GM06990 (cell line): ENCODE measurements at regions not wholly inside any gene's neighbourhood (a gene's known extent, or its start where the extent isn't known, plus 50 kb on each side); places are given as distances from the start of the nearest gene placed in this dataset.

Source experiments
- DNase-seq: peaks from one replicate; pipeline ENCODE4 v3.0.0-alpha.2; 2011; ENCODE audit not compliant: insufficient read length; ENCODE audit errors: extremely low read depth
- H3K27me3 ChIP-seq: replicated peaks from 2 replicates; pipeline ENCODE4 v1.6.0; 2011; ENCODE audit warnings: low read length; ENCODE audit not compliant: control insufficient read depth, insufficient read depth
- H3K36me3 ChIP-seq: 2 replicates; pipeline ENCODE4 v1.5.1; 2011; ENCODE audit warnings: low read length; ENCODE audit not compliant: control insufficient read depth, insufficient read depth
- H3K4me3 ChIP-seq: replicated peaks from 2 replicates; pipeline ENCODE4 v1.5.1; 2011; ENCODE audit warnings: low read depth, mild to moderate bottlenecking, control low read depth, low read length
- TF ChIP-seq, protein P1 (sequence below): IDR thresholded peaks from 2 replicates; pipeline ENCODE4 v1.5.1; 2011; ENCODE audit warnings: low read length, control low read depth, mild to moderate bottlenecking, inconsistent platforms; ENCODE audit not compliant: insufficient read depth, poor library complexity, severe bottlenecking

DNA sequence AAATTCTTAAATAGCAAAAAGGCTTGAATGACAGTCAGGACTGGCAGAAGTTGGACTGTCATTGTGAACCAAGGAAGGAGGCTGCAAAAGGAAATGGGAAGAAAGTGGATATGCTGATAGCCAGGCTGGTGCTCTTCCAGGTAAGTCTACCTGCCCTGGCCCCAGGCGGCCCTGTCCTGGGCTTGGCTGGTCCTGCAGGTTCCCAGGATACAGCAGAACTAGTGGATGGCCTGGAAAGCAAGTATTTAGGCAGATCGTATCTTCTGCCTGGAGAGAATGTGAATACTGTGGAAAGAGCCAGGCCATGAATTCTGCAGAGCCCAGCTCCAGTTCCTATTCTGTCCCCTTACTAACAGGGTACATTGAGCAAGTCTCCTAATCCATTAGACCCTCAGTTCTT lies 149.3 kb downstream of the SEC61B start:
- DNase-seq = no peak
- TF ChIP-seq, protein P1, sequence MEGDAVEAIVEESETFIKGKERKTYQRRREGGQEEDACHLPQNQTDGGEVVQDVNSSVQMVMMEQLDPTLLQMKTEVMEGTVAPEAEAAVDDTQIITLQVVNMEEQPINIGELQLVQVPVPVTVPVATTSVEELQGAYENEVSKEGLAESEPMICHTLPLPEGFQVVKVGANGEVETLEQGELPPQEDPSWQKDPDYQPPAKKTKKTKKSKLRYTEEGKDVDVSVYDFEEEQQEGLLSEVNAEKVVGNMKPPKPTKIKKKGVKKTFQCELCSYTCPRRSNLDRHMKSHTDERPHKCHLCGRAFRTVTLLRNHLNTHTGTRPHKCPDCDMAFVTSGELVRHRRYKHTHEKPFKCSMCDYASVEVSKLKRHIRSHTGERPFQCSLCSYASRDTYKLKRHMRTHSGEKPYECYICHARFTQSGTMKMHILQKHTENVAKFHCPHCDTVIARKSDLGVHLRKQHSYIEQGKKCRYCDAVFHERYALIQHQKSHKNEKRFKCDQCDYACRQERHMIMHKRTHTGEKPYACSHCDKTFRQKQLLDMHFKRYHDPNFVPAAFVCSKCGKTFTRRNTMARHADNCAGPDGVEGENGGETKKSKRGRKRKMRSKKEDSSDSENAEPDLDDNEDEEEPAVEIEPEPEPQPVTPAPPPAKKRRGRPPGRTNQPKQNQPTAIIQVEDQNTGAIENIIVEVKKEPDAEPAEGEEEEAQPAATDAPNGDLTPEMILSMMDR = no peak
- Histone ChIP-seq H3K27me3 (no peaks in the 10 kb centered on the region), H3K4me3 (no peak overlapping the region), H3K36me3 (no peaks in the 10 kb centered on the region)

DNA sequence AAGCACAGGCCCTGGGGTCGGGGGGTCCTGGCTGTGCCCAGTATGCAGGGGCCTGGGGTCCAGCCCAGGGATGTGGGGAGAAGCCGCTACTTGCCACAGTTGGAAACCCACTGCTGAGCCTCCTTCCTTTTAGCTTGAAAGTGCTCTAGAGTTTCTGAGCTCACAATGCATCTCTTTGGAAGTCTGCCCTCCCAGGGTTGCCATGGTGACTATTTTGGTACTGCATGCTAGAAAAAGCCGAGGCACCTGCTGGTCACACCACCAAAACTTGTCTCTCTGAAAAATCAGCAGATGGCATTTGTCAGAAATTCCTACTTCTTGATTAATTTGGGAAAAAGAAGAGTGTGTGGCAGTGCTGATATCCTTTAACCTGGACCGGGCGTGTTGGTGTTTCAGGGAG lies 151.8 kb downstream of the SEC61B start:
- no peak for DNase-seq
- Histone ChIP-seq H3K27me3 (no peaks in the 10 kb centered on the region), H3K36me3 (no peaks in the 10 kb centered on the region), H3K4me3 (no peak overlapping the region)
- TF ChIP-seq, protein P1 = no peak

DNA sequence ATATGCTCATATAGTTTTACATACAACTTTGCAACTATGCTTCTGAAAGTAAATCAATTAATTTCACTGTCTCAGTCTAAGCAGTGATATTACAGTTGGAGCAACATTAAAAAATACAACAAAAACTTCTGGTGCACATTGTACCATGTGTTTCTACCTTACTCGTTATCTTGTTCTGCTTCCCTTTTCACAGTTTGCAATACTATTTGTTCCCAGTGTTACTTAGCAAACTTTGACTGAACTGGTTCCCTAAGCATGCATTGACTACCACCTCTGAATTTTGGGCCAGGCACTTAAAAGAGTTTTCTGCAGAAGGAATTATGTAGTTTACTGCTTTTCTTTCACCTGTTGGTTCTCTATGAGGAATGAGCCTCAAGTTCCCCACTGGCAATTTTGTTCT lies 152.7 kb downstream of the SEC61B start:
- H3K4me3 ChIP-seq = no peak overlapping the region
- TF ChIP-seq, protein P1 = no peak
- H3K27me3 ChIP-seq = no peaks in the 10 kb centered on the region
- DNase-seq = no peak
- H3K36me3 ChIP-seq = no peaks in the 10 kb centered on the region

DNA sequence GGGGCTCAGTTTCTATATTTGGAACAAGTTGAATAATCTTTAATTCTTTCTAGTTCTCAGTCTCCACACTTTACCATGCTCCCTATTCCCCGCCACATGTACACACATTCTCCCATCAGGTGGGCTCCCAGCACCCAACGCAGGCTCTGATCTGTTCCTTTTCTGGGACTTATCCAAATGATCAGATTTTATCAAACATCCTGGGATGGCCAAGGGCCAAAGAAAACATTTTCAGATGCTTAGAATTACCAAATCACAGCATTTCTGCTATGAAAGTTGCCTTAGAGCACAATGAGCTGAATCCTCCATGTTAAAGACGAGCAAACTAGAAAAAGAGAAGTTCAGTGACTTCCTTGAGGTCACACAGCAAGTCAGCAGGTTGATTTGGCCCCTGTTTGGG lies 153.4 kb downstream of the SEC61B start:
- no peak for DNase-seq
- H3K36me3 ChIP-seq = no peaks in the 10 kb centered on the region
- H3K4me3 ChIP-seq = no peak overlapping the region
- no peaks in the 10 kb centered on the region for H3K27me3 ChIP-seq
- TF ChIP-seq, protein P1 = no peak

DNA sequence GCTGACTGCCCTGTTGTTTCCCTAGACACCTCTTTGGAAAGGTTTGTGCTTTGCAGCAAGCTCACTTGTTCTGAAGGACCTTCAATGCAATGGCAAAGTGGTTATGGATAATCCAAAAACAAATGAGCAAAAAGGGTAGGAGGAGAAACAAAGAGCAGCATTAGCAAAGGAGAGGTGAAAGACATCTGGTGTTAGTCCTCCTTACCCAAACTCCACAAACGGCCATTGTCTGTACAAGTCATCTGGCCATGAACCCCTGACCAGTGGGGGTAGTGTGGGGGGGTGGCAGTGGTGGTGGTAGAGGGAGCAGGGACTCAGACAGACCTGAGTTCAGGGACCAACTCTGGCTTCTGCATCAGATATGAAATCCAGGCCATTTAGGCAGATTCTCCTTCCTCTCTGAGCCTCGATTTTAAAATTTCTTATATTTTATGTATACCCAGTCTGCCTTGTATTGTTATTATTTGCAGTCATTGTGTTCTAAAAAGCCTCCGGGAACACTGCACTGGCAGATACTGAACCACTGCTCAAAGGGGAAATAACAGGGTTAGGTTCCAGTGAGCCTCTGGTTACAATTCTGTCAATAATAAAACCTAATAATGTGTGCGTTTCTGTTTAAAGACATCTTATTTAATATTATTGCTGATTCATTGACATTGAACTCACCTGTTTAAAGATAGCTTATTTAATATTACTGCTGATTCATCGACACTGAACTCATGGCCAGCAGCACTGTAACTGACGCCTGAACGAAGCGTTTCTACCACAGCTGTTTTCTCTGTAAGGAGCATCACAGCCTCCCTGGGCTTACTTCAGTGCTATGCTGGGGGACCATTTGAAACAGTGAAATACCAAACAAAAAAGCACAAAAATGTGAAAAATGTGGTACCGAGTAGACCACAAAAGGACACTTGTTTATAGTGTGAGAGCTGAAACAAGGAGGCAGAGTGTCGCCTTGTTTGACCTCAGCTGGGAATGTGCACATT lies 156.0 kb downstream of the SEC61B start:
- TF ChIP-seq, protein P1 = no peak

More for the DNA sequence above, 156.0 kb downstream of the SEC61B start:
- DNase-seq = no peak
- Histone ChIP-seq H3K36me3 (no peaks in the 10 kb centered on the region), H3K27me3 (no peaks in the 10 kb centered on the region; the same call in 1 of the 2 replicates), H3K4me3 (no peak overlapping the region)
